Medulla oblongata (tissue), 1 donor: ENCODE measurements at regions not wholly inside any gene's neighbourhood (a gene's known extent, or its start where the extent isn't known, plus 50 kb on each side); places are given as distances from the start of the nearest gene placed in this dataset.
A peak's percentile ranks its signal among the peaks of the same experiment; 100 is the strongest.
"Not testable (repeated sequence)": the region's sequence is repeated elsewhere in the genome, so short reads cannot be mapped to it uniquely, and the experiment has no call there.

ENCODE experiments used
- DNase-seq: peaks from one replicate; pipeline ENCODE4 v3.0.0-alpha.2; 2015; ENCODE audit errors: extremely low spot score

DNA sequence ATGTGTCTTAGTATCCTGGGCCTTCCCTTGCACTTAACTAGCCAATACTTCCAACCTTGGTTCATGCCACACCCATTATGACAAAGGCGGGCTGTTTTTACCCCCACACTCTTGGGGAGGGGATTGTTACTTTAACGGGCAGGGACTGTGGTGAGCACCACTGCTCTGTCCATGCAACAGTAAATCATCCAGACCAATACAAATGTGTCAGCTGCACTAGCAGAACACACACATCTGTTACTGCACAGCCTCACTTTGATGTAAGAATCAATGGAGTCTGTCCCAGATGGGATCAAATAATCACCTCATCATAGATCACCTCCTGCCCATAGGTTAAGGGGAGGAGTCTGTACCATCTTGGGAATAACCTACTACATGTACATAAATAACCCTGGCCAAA is 58.1 kb downstream of the NPAP1 start:
- DNase-seq, result no peak

DNA sequence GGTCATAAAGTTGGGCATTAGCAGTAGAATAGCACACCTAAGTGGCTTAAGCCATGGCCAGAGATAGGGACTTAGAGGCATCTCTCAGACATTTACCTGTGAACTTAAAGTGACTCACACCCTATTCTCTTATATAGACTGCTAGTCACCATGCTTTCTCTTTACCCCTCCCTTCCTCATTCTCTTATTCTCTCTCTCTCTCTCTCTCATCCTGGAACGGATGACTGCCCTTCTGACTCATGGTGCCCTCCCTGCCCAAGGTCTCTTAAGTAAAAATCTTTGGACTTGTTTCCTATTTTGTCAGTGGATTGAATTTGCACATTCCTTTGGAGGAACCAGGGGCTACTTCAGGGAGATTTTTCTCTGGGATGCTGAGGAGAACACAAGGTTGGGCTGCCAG is 58.8 kb downstream of the NPAP1 start:
- DNase-seq, result no peak

DNA sequence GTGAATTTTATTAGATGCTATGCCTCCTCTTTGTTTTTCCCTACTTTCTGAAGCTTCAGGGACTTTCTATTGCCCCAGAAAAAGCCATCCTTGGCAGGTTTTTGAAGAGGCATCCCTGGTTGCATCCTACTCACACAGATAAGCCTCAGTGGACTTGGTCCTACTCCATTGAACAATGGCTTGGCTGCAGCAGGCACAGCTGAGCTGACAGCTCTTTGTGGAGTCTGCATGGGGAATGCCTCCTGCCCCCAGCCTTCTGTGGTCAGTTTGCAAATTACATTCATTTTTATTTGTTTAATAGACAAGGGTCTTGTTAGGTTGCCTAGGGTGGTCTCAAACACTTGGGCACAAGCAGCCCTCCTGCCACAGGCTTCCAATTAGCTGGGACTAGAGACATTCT is 69.7 kb downstream of the NPAP1 start:
- no peak for DNase-seq

DNA sequence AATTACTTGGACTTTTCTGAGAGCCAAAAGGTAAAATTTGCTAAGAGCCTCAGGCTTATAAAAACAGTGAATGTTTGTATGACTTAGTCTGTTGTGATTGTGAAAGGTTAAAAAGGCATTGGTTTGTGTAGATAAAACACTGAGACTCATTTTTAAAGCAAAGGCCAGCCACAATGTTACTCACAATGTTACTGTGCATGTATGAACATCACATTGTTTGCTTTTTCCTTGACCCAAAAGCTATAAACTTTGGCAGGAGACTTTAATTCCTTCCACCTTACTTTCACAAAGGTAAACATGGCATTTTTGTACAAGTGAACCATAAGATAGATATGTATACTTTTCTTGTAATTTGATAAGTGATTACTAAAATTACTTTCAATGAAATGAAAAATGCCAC is 70.5 kb downstream of the NPAP1 start:
- no peak for DNase-seq

DNA sequence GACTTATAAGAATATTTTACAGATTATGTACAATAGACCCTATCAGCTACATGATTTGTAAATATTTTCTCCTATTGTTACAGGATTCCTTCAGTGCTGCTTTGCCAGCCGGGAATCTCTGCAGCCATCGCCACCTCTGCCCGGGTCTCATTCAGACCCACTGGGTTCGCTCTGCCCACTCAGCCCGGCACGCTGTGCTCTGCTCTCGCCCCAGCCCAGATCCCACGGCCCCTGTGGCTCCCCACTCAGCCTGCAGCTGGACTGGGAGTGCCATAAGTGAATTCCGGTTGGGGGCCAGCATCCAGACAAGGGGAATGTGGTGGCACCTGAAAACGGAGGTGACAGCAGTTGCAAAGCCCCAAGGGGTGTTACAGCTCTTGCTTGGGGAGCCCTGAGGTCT is 71.8 kb downstream of the NPAP1 start:
- DNase-seq, result no peak

DNA sequence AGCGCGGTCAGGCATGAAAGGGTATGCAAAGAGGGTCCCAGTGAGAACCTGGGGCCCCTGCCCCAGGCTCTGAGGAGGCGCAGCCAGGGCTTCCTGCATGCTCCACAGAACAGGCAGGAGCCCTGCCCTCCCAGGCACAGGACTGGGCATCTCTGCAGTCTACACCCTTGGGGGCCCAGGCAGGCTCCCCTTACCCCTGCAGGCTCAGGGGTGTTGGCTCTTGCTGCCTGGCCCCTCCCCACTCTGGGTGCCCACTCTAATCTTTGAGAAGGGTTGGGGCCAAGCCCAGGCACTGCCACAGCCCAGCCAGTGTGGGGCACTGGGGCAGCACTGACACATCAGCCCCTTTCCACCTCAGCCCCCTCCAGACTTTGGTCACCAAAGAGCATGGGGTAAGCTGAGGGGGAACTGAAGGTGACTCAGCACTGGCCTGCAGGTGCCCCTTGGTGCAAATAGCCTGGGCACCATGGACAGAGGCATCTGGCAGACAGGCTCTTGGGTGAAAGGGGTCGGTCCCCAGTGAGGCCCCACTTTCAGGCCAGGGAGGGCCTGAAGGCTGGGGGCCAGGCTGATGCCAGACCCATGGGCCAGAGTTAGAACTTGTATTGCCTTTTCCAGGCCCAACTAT is 73.4 kb downstream of the NPAP1 start:
- no peak for DNase-seq

DNA sequence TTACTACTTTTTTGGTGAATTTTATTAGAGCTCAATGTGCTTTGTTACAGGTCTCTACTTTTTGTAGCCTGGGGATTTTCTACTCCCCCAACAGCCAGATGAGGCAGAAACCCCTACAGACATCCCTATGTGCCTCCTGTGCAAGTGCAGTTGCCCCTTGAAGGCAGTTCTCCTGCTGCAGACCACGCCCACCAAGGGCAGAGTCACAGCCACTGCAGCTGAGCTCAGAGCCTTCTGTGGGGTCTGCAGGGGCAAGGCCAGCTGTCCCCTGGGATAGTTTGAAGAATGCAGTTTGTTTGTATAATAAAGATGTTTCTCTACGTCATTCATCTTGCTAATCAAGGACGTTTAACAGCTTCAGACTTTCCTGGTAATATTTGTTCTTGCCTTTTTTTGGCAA is 76.8 kb downstream of the NPAP1 start:
- DNase-seq, result no peak

DNA sequence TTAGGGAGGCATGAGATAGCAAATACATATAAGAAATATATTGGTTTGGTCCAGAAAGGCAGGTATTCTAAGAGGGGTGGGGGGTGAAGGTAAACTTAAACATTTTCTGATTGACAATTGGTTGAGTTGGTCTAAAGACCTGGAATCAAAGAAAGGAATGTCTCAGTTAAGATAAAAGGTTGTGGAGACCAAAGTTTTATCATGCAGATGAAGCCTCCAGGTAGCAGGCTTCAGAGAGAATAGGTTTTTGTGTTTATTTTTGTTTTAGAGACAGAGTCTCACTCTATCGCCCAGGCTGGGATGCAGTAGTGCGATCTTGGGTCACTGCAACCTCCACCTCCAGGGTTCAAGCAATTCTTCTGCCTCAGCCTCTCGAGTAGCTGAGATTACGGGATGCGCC is 80.5 kb downstream of the NPAP1 start:
- DNase-seq, result no peak

DNA sequence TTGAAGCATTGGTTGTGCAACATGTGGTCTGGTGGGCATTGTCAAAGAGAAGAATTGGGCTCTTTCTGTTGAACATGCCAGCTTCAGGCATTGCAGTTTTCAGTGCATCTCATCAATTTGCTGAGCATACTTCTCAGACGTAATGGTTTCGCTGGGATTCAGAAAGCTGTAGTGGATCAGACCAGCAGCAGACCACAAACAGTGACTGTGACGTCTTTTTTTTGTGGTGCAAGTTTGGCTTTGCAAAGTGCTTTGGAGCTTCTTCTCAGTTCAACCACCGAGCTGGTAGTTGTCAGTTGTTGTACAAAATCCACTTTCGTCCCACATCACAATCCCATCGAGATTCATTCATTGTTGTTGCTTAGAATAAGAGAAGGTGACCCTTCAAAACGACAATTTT is 84.5 kb downstream of the NPAP1 start:
- DNase-seq, result no peak

DNA sequence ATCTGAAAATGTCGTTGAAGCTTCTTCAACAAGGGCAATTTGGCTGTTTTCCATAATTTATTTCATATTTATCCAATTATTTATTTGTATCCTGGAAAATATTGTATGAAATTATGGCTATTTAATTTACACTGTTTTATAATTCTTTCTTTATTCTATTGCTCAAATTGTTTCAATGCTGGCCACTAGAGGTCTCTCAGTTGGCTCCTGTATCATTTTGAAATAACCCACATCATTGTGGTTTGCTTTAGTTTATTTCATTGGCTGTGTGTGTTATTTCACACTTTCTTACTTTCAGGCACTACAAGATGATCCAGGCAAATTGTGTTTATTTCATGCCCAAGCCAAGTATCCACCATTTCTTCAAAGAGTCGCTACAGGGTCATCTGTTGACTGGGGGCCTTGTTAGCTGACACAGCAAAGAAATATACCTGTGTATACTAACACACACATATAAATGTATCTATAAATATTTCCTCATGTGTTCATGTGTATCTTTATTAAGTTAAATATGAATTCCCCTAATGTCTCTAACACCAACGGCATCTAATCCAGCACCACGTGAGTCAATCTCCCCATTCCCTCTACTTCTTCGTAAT is 86.2 kb downstream of the NPAP1 start:
- peak; percentile 2 for DNase-seq

DNA sequence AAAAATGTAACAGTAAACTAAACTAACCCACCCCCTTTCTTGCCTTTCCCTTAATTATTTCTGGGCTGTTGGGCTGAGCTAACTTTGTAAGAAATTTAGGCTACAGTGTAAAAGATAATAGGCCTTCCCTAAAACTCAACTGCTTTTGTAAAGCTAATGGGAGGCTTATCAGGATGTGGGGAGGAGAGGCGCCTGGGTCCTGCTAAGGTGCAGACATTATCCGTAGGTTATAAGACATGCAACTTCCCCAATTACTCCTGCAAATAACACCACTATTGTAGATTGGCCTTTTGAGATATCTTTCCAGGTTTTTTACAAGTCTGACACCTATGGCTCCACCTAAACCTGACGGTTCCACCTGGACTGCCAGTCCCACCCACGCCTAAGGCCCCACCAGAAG is 88.3 kb downstream of the NPAP1 start:
- no peak for DNase-seq

DNA sequence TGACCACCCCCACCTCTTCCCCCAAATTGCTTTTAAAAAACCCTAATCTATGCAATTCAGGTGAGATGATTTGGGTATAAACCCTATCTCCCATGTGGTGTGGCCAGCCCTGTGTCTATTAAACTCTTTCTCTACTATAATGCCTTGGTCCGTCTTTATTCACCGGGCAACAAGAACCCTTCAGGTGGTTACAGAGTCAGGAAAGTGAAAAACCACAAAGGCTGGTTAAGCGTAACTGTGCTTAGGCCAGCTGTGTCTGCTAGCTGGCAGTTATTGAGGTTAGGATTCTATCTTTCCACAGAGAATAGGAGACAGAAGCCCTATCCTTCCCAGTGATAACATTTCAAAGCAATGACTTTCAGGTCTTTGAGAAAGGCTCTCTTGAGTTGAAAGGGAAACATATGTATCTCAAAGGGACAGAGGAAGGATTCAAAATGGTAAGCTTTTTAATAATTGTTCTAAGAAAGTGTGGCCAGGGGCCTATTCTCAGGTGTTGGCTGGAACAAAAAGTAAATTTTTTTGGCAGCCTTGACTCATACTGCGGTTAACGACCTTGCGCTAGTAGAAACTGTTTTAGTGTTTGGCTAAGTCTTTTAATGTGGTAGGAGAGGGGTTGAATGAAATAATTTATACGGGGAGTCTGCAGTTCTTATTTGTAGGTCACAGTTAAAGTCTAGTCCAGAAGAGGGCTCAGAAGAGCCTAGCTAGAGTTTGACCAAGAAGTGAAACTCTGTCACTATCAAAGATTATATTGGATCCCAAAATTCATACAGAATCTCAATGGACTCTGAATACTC is 89.0 kb downstream of the NPAP1 start:
- DNase-seq, result no peak

DNA sequence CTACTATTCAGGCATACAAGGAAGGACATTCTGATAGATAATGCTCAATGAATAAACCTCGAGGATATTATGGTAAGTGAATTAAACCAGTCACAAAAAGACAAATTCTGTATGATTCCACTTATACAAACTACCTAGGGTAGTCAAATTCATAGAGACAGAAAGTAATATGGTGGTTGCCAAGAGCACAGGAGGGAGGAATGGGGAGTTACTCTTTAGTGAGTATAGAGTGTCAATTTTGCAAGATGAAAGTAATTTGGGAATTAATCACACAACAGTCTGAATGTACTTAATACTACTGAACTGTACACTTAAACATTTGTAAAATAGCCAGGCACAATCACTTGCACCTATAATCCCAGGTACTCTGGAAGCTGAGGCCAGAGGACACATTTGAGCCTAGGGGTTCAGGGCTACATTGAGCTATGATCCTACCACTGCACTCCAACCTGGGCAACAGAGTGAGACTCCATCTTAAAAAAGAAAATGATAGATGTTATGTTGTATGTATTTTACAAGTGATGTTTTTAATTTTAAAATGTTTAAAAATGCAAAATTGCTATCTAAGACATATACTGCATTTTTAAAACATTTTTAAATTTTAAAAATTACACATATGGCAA is 91.0 kb downstream of the NPAP1 start:
- no peak for DNase-seq

DNA sequence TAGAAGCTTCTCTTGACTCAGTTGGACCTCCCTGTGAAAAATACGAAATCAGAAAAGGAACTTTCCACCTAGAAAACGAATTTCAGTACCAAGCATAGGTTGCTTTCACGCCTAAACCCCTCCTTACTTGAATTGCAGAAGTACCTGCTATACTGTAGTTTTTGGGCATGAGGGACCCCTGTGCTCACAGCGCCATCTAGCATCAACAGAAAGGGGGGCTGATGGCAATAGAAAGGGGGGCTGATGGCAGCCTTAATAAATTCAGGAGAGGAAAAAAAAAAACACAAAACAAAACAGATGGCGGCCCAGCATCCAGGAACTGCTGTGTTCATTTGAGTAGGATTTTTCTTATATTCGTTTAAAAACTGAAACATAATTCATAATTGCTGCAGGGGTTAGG is 96.7 kb downstream of the NPAP1 start:
- no peak for DNase-seq

DNA sequence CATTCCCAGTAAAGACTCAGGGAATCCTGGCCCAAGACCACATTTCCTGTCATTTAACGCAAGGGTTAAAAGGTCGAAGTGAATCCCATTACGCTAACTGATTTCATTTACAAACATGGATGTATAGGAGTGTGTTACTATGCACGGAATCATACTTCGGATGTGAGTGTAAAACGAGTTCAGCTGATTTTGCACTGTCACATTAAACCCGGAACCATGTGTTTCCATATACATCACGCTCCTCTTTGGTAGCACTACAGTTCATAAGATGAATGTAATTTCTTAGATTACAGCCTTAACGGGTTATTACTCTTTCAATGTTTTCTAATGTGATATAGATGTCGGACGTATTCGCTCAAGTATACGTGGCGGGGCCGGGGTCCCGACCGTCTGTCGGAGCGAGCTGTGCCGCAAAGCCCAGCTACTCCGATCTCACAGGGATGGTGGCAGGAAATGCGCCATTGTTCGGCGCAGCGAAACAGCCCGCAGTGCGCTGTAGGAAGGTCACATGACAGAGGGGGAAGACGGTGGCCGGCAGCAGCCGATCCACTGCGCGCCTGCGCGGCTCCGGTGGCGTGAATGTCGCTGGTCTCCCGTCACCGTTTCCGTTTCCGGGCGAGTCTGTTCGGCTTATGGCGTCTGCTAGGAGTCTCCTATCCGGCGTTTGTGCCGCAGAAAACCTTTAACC is 97.3 kb downstream of the NPAP1 start:
- DNase-seq, result peak; percentile 61

DNA sequence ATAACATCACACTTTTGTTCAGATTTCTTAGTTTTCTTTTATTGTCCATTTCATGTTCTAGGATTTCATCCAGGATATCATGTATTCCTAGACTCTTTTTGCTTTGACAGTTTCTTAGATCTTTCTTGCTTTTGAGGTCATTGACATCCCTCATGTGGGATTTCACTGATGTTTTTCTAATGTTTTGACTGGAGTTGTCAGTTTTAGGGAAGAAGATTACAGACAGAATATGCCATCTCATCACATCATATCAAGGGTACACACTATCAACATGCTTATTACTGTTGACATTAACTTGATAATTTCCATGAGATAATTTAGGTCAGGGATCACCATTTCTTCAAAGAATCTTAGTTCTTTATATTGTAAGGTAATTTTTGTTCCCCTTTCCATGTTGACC is 101.7 kb downstream of the NPAP1 start:
- DNase-seq, result no peak

DNA sequence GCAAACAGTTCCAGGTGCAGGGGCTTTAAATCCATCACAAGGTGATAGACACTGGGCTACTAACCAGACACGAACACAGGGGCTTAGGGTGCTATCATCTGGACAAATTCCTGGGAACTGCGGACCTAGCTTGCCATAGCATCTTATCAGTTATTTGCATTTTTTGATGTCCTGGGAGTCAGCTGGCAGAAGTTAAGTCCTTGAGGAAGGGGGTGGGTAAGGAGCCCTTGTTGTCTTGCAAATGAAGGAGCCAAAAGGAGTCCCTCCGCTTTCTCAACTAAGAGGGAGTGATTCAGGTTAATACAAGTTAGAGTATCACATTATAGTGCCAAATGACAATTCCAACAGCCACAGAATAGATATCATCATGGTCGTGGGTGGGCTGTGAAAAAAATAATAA is 108.9 kb downstream of the NPAP1 start:
- DNase-seq, result no peak

DNA sequence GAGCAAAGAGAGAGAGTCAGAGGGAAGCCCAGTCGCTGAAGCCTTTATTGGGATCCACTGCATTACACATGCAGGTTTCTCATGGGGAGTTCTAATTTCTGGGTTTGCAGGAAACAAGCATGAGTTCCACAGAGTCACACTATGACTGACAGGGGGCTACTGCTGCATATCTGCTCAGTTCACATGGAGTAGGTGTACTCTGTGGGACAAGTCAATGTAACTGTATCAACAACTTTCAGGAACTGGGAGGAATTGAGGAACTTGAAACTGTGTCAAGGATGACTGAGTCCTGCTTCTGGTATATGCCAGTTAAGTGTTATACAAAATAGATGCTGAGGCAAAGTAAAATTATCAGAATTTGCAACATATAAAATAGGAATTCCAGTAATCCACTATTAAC is 110.8 kb downstream of the NPAP1 start:
- DNase-seq, result no peak

DNA sequence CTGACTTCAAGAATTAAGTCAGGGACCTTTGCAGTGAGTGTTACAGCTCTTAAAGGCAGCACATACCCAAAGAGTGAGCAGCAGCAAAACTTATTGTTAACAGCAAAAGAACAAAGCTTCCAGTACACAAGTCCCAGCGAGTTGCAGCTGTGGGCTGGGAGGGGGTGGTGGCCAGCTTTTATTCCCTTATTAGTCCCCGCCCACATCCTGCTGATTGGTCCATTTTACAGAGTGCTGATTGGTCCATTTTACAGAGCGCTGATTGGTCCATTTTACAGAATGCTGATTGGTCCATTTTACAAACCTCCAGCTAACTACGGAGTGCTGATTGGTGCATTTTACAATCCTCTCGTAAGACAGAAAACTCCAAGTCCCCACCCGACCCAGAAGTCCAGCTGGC is 127.0 kb downstream of the NPAP1 start:
- not testable (repeated sequence) for DNase-seq

DNA sequence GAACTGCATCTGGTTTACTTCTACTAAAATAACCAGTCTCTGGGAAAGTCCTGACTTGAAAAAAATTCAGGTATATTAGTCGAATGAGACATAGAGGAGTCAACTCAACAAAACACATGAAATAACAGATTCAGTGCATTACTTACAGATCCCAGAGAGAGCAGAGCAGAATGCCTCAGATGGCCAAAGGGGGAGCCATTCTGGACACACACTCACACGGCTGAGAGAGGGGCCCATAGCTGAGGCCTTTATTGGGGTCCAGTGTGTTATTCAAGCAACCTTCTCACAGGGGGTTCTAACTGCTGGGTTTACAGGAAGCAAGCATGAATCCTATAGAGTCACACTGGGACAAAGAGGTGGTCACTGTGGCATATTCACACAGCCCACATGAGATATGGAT is 135.1 kb upstream of the SNRPN start:
- DNase-seq, result no peak

DNA sequence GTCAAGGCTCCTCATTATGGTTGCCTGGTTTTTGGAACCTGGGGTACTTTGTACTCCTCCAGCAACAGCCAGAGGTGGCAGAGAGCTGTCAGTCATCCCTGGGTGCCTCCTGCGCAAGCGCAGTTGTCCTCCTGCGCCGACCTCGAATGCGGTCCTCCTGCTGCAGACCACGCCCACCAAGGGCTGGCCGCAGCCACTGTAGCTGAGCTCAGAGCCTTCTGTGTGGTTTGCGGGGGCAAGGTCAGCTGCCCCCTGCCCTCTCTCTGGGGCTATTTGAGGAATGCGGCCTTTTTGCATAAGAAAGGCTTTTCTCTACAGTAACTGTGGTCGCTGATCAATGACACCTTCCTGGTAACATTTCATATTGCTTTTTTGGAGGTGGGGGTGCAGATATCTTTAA is 131.3 kb upstream of the SNRPN start:
- peak; percentile 61 for DNase-seq

DNA sequence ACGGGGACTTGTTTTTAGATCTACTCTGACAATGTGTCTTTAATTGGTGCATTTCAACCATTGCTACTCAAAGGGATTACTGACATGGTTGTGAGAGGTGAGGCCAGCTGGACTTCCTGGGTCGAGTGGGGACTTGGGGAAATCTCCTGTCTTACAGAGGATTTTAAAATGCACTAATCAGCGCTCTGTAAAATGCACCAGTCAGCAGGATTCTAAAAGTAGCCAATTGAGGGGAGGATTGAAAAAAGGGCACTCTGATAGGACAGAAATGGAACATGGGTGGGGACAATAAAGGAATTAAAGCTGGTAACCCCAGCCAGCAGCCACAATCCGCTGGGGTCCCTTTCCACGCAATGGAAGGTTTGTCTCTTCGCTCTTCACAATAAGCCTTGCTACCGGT is 122.5 kb upstream of the SNRPN start:
- DNase-seq, result no peak
